ENCODE measurements at regions not wholly inside any gene's neighbourhood (a gene's known extent, or its start where the extent isn't known, plus 50 kb on each side); places are given as distances from the start of the nearest gene placed in this dataset.
"Not testable (repeated sequence)": the region's sequence is repeated elsewhere in the genome, so short reads cannot be mapped to it uniquely, and the experiment has no call there.

GRCh38 chr12:94007833-94008232 lies 140.5 kb upstream of the PLXNC1 start:
- H3K27ac ChIP-seq (ENCODE audit: low read length), result peak overlapping the region; percentile 43; the same call in 1 of the 2 replicates
- not testable (repeated sequence) for H3K9me3 ChIP-seq (ENCODE audit: insufficient read depth, low read length, severe bottlenecking); H3K4me3 ChIP-seq (ENCODE audit: low read depth in 1 of 2, low read length in 2 of 2); H3K4me2 ChIP-seq (ENCODE audit: insufficient read depth, low read length); H3K36me3 ChIP-seq (ENCODE audit: insufficient read depth, low read length); H4K20me1 ChIP-seq (ENCODE audit: insufficient read depth, low read length); H3K27me3 ChIP-seq (ENCODE audit: insufficient read depth, low read length, poor library complexity); H3K9ac ChIP-seq (ENCODE audit: low read depth, low read length); H2AFZ ChIP-seq (ENCODE audit: low read depth, low read length); H3K79me2 ChIP-seq (ENCODE audit: insufficient read depth, low read length)
- ATAC-seq (ENCODE audit: insufficient read depth, low read depth), result peak; percentile 65; the same call in 2 of the 3 replicates
- peak; percentile 74 for DNase-seq
- TF ChIP-seq CTCF (IDR thresholded peaks at IDR 0.05; ENCODE audit: borderline replicate concordance, extremely low read depth, low read length, poor library complexity, severe bottlenecking), result peak; percentile 22
- H3K4me1 ChIP-seq (ENCODE audit: insufficient read depth, low read length), result peaks cover 26% of the 10 kb centered on the region

GRCh38 chr12:94010307-94010706 lies 138.1 kb upstream of the PLXNC1 start:
- H4K20me1 ChIP-seq (ENCODE audit: insufficient read depth, low read length), result no peaks in the 10 kb centered on the region
- no peak overlapping the region for H3K4me3 ChIP-seq (ENCODE audit: low read depth in 1 of 2, low read length in 2 of 2)
- no peaks in the 10 kb centered on the region for H3K36me3 ChIP-seq (ENCODE audit: insufficient read depth, low read length)
- H3K9ac ChIP-seq (ENCODE audit: low read depth, low read length), result no peak overlapping the region
- no peak overlapping the region for H3K27ac ChIP-seq (ENCODE audit: low read length)
- 0 out of 2 replicates have a peak overlapping the region, but pooled peaks have one; percentile 20 for H2AFZ ChIP-seq (ENCODE audit: low read depth, low read length)
- ATAC-seq (ENCODE audit: insufficient read depth, low read depth) (no peak), DNase-seq (no peak)
- H3K27me3 ChIP-seq (ENCODE audit: insufficient read depth, low read length, poor library complexity), result no peaks in the 10 kb centered on the region
- no peak overlapping the region for H3K4me2 ChIP-seq (ENCODE audit: insufficient read depth, low read length)
- TF ChIP-seq CTCF (IDR thresholded peaks at IDR 0.05; ENCODE audit: borderline replicate concordance, extremely low read depth, low read length, poor library complexity, severe bottlenecking) (no peak), EZH2 (IDR thresholded peaks at IDR 0.05; ENCODE audit: borderline replicate concordance, low read depth, low read length, severe bottlenecking) (no peak)
- peaks cover 40% of the 10 kb centered on the region for H3K4me1 ChIP-seq (ENCODE audit: insufficient read depth, low read length)
- no peaks in the 10 kb centered on the region for H3K9me3 ChIP-seq (ENCODE audit: insufficient read depth, low read length, severe bottlenecking)
- no peaks in the 10 kb centered on the region for H3K79me2 ChIP-seq (ENCODE audit: insufficient read depth, low read length)

- Histone ChIP-seq H2AFZ (ENCODE audit: low read depth, low read length) (no peak overlapping the region), H3K9ac (ENCODE audit: low read depth, low read length) (no peak overlapping the region), H4K20me1 (ENCODE audit: insufficient read depth, low read length) (no peaks in the 10 kb centered on the region), H3K79me2 (ENCODE audit: insufficient read depth, low read length) (no peaks in the 10 kb centered on the region), H3K4me1 (ENCODE audit: insufficient read depth, low read length) (peaks cover 37% of the 10 kb centered on the region), H3K36me3 (ENCODE audit: insufficient read depth, low read length) (no peaks in the 10 kb centered on the region), H3K9me3 (ENCODE audit: insufficient read depth, low read length, severe bottlenecking) (peaks cover 13% of the 10 kb centered on the region), H3K4me3 (ENCODE audit: low read depth in 1 of 2, low read length in 2 of 2) (no peak overlapping the region), H3K27ac (ENCODE audit: low read length) (no peak overlapping the region), H3K4me2 (ENCODE audit: insufficient read depth, low read length) (no peak overlapping the region), H3K27me3 (ENCODE audit: insufficient read depth, low read length, poor library complexity) (no peaks in the 10 kb centered on the region)
- no peak for TF ChIP-seq CTCF (IDR thresholded peaks at IDR 0.05; ENCODE audit: borderline replicate concordance, extremely low read depth, low read length, poor library complexity, severe bottlenecking)
- TF ChIP-seq EZH2 (IDR thresholded peaks at IDR 0.05; ENCODE audit: borderline replicate concordance, low read depth, low read length, severe bottlenecking), result no peak
- no peak for ATAC-seq (ENCODE audit: insufficient read depth, low read depth)
- no peak for DNase-seq
Measured at GRCh38 chr12:94012071-94012470, 136.3 kb upstream of the PLXNC1 start.

GRCh38 chr12:94012590-94012989 lies 135.8 kb upstream of the PLXNC1 start:
- Histone ChIP-seq H2AFZ (ENCODE audit: low read depth, low read length) (no peak overlapping the region; the same call in 1 of the 2 replicates), H3K4me3 (ENCODE audit: low read depth in 1 of 2, low read length in 2 of 2) (no peak overlapping the region)
- ATAC-seq (ENCODE audit: insufficient read depth, low read depth), result no peak

More at GRCh38 chr12:94012590-94012989, 135.8 kb upstream of the PLXNC1 start:
- H3K79me2 ChIP-seq (ENCODE audit: insufficient read depth, low read length), result no peaks in the 10 kb centered on the region
- H3K4me1 ChIP-seq (ENCODE audit: insufficient read depth, low read length), result peaks cover 33% of the 10 kb centered on the region
- H3K36me3 ChIP-seq (ENCODE audit: insufficient read depth, low read length), result peaks cover 1% of the 10 kb centered on the region; the same call in 1 of the 2 replicates
- no peak for DNase-seq
- TF ChIP-seq EZH2 (IDR thresholded peaks at IDR 0.05; ENCODE audit: borderline replicate concordance, low read depth, low read length, severe bottlenecking) (no peak), CTCF (IDR thresholded peaks at IDR 0.05; ENCODE audit: borderline replicate concordance, extremely low read depth, low read length, poor library complexity, severe bottlenecking) (no peak)
- H3K9ac ChIP-seq (ENCODE audit: low read depth, low read length), result no peak overlapping the region
- peaks cover 18% of the 10 kb centered on the region for H3K9me3 ChIP-seq (ENCODE audit: insufficient read depth, low read length, severe bottlenecking)
- H3K27me3 ChIP-seq (ENCODE audit: insufficient read depth, low read length, poor library complexity), result no peaks in the 10 kb centered on the region
- no peak overlapping the region for H3K4me2 ChIP-seq (ENCODE audit: insufficient read depth, low read length)
- H4K20me1 ChIP-seq (ENCODE audit: insufficient read depth, low read length), result no peaks in the 10 kb centered on the region
- peak overlapping the region; percentile 32; the same call in 1 of the 2 replicates for H3K27ac ChIP-seq (ENCODE audit: low read length)

All from DND-41 (cell line).